ENCODE measurements at regions not wholly inside any gene's neighbourhood (a gene's known extent, or its start where the extent isn't known, plus 50 kb on each side); places are given as distances from the start of the nearest gene placed in this dataset.

- Histone ChIP-seq H3K27me3 (ENCODE audit: control insufficient read depth in 2 of 2, insufficient read depth in 2 of 2, low read length in 2 of 2) (no peaks in the 10 kb centered on the region), H4K20me1 (ENCODE audit: insufficient read depth, low read length) (no peaks in the 10 kb centered on the region), H3K9ac (ENCODE audit: insufficient read depth, low read length, poor library complexity, severe bottlenecking) (no peak overlapping the region), H3K36me3 (replicated peaks in 1 of 2; ENCODE audit: control insufficient read depth in 1 of 2, insufficient read depth in 2 of 2, low read length in 2 of 2) (no peaks in the 10 kb centered on the region), H3K4me2 (replicated peaks; ENCODE audit: extremely low read depth, low read length, poor library complexity, severe bottlenecking) (no peak overlapping the region), H3K27ac (ENCODE audit: low read depth in 1 of 2, low read length in 2 of 2) (no peak overlapping the region), H3K9me3 (replicated peaks in 1 of 2; ENCODE audit: control insufficient read depth in 1 of 2, insufficient read depth in 1 of 2, low read length in 2 of 2) (no peaks in the 10 kb centered on the region), H3K4me3 (replicated peaks in 1 of 3; ENCODE audit: low read depth in 2 of 3, low read length in 3 of 3) (no peak overlapping the region), H3K79me2 (ENCODE audit: insufficient read depth, low read length) (no peaks in the 10 kb centered on the region), H3K4me1 (ENCODE audit: control insufficient read depth in 1 of 2, insufficient read depth in 2 of 2, low read length in 2 of 2) (peaks cover 3 to 11% of the 10 kb centered on the region in 2 donors), H2AFZ (ENCODE audit: insufficient read depth, low read depth, low read length, poor library complexity, severe bottlenecking) (no peak overlapping the region)
- H3K27ac Mint-ChIP-seq: peak overlapping the region in 1 of 7 donors; percentile 47
- DNase-seq: no peak
- 100% methylated on average over 2 of the region's 5 CpGs for WGBS (ENCODE audit: insufficient coverage)
- TF ChIP-seq CTCF (IDR thresholded peaks at IDR 0.05): no peak
- peaks cover 0 to 4% (median 2%) of the 10 kb centered on the region in 7 donors for H3K9me3 Mint-ChIP-seq
- peaks cover 32% of the 10 kb centered on the region for H3K4me1 Mint-ChIP-seq
- intact Hi-C loops (cut with micrococcal nuclease): no loop called here
- peaks cover 0 to 2% (median 0%) of the 10 kb centered on the region in 3 donors for H3K27me3 Mint-ChIP-seq (ENCODE audit: low read depth in 3 of 3)
- H3K4me3 Mint-ChIP-seq: no peak overlapping the region
- peaks cover 0 to 2% of the 10 kb centered on the region in 2 donors for H3K36me3 Mint-ChIP-seq
Observed at GRCh38 chr5:54721951-54722654, 204.5 kb downstream of the SNX18 start.

GRCh38 chr5:54721116-54721515, 203.6 kb downstream of the SNX18 start:
- 100% methylated on average over 1 of the region's 1 CpG for WGBS (ENCODE audit: insufficient coverage)
- H3K4me3 Mint-ChIP-seq: no peak overlapping the region
- no peak overlapping the region for H3K27ac Mint-ChIP-seq
- no peaks in the 10 kb centered on the region for H4K20me1 ChIP-seq (ENCODE audit: insufficient read depth, low read length)
- no peak overlapping the region for H2AFZ ChIP-seq (ENCODE audit: insufficient read depth, low read depth, low read length, poor library complexity, severe bottlenecking)
- H3K4me1 Mint-ChIP-seq: peaks cover 32% of the 10 kb centered on the region
- DNase-seq: no peak
- peaks cover 3 to 12% of the 10 kb centered on the region in 2 donors for H3K4me1 ChIP-seq (ENCODE audit: control insufficient read depth in 1 of 2, insufficient read depth in 2 of 2, low read length in 2 of 2)
- no peak overlapping the region for H3K4me2 ChIP-seq (replicated peaks; ENCODE audit: extremely low read depth, low read length, poor library complexity, severe bottlenecking)
- no peak for TF ChIP-seq CTCF (IDR thresholded peaks at IDR 0.05)
- H3K9ac ChIP-seq (ENCODE audit: insufficient read depth, low read length, poor library complexity, severe bottlenecking): no peak overlapping the region
- no peaks in the 10 kb centered on the region for H3K9me3 ChIP-seq (replicated peaks in 1 of 2; ENCODE audit: control insufficient read depth in 1 of 2, insufficient read depth in 1 of 2, low read length in 2 of 2)
- H3K9me3 Mint-ChIP-seq: peaks cover 0 to 8% (median 5%) of the 10 kb centered on the region in 7 donors
- peaks cover 0 to 2% of the 10 kb centered on the region in 2 donors for H3K36me3 Mint-ChIP-seq
- H3K27ac ChIP-seq (ENCODE audit: low read depth in 1 of 2, low read length in 2 of 2): no peak overlapping the region
- no peaks in the 10 kb centered on the region for H3K27me3 ChIP-seq (ENCODE audit: control insufficient read depth in 2 of 2, insufficient read depth in 2 of 2, low read length in 2 of 2)
- no peak overlapping the region for H3K4me3 ChIP-seq (replicated peaks in 1 of 3; ENCODE audit: low read depth in 2 of 3, low read length in 3 of 3)
- intact Hi-C loops (cut with micrococcal nuclease): no loop called here
- H3K27me3 Mint-ChIP-seq (ENCODE audit: low read depth in 3 of 3): peaks cover 0 to 3% (median 0%) of the 10 kb centered on the region in 3 donors
- no peaks in the 10 kb centered on the region for H3K36me3 ChIP-seq (replicated peaks in 1 of 2; ENCODE audit: control insufficient read depth in 1 of 2, insufficient read depth in 2 of 2, low read length in 2 of 2)
- no peaks in the 10 kb centered on the region for H3K79me2 ChIP-seq (ENCODE audit: insufficient read depth, low read length)
